HTR-8/SVneo (cell line): ENCODE measurements at regions not wholly inside any gene's neighbourhood (a gene's known extent, or its start where the extent isn't known, plus 50 kb on each side); places are given as distances from the start of the nearest gene placed in this dataset.

Experiments used
- DNase-seq: peaks from one replicate; pipeline ENCODE4 v3.0.0; 2011; ENCODE audit warnings: low spot score, mixed read lengths; ENCODE audit not compliant: insufficient read length
- FAIRE-seq: peaks from 2 replicates; lab custom pipeline; 2011; peaks lifted over from hg19 to GRCh38; lab: Jason Lieb, UNC

DNA sequence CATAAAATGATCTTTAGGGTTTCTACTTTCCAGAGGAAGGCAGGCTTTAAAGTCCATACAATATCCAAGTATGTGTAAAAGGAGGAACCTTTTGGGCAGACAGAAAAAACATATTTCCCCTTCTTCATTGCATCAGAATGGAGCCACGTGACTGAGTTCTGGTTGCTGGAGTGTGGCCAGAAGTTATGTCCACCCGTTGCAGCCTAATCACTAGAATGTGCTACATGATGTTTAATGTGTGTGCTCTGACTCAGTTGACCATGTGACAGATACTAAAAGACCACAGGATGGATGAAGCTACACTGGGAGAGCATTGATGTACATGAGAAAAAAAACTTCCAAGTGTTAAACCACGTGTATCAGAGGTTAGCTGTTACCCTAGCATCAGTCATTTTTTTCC lies 460.9 kb downstream of the RIT2 start:
- DNase-seq, result no peak
- FAIRE-seq, result no peak

DNA sequence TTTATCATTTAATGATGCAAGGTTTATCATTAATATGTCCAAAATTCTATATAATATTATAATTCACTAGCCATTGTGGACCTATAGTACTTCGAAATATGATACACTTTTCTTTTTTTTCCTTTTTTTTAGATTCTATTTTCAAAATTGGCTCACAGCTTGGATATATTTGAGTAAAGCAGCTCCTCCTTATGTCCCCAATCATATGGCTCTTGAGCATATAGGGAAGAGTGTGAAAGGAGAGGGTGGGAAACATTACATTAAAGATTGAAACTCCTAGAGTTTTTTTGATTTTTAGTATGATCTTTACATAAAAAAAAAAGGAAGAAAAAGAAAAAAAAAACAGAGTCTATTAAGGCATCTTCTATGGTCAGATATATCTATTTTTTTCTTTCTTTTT lies 457.9 kb downstream of the RIT2 start:
- FAIRE-seq (no peak), DNase-seq (no peak)

GRCh38 chr18:42658171-42658570 lies 457.3 kb downstream of the RIT2 start:
- DNase-seq (no peak), FAIRE-seq (no peak)

DNA sequence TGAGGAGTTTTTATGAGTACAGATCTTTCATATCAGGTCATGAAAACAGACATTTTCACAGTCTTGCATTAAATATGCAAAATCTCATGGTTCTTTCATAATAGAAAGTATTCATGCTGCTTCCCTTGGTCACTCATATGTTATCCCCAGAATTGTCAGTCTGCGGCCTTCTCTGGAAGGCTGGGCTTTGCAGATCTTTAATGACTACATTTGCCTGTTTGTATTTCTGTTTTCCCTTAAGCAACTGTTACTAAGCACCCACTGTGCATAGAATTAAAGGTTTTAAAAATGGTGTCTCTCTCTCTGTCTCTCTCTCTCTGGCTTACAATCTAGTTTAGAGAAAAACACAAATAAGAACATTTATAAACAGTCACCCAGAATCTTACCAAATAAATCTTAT lies 456.3 kb downstream of the RIT2 start:
- DNase-seq, result no peak
- FAIRE-seq, result no peak

DNA sequence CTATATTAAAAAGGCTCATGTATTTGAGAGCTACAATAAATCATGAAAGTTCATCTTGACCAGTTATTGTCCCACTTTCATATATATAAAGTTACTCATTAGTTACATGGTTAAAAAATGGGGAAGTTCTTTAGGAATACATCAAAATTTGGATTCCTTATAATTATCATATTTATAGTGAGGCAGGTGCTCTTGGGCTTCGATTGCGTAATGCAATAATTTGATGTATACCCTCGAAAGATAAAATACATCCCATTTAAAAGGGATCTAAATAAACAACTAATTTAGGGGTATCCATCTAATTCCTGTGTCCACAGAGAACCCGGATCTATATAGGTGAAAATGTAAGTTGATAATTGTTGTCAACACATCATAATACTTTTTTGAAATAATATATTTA lies 444.6 kb downstream of the RIT2 start:
- DNase-seq (no peak), FAIRE-seq (no peak)

- FAIRE-seq (no peak), DNase-seq (no peak)
Observed at GRCh38 chr18:42675810-42676209, 439.7 kb downstream of the RIT2 start.

GRCh38 chr18:42683094-42683493 lies 432.4 kb downstream of the RIT2 start:
- DNase-seq, result no peak

DNA sequence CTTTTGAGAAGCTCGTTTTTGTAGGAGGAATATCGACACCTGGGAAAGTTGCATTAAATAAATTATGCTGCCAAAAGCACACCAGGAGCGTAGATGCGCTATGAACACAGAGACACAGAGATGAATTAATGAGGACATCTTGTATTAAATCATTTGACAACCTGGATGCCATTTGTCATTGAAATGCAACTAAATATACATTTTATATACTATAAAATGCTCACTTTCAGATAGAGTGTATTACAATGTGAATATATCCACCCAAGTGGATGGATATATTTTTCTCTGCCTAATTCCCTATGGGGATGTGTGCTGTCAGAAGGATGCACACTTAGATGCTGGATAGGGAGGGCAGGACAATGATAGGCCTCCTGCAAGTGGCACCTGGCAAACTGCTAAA lies 426.2 kb downstream of the RIT2 start:
- no peak for DNase-seq
- no peak for FAIRE-seq

More at GRCh38 chr18:42683094-42683493, 432.4 kb downstream of the RIT2 start:
- FAIRE-seq, result no peak
